Thyroid gland (tissue), 4 donors: ENCODE measurements at regions not wholly inside any gene's neighbourhood (a gene's known extent, or its start where the extent isn't known, plus 50 kb on each side); places are given as distances from the start of the nearest gene placed in this dataset.

ENCODE experiments used
- DNase-seq, 2 donors: peaks; one replicate each; pipeline ENCODE4 v3.0.0-alpha.2; 2019
- H3K27ac ChIP-seq, 3 donors: fragments of 200-600 bp; sonication (generic); 1 replicate in 2 of 3; 2 replicates in 1 of 3; pipeline ENCODE4 v1.5.1; 2016 to 2019; ENCODE audit warnings: mild to moderate bottlenecking in 1 of 3, moderate library complexity in 1 of 3
- H3K27me3 ChIP-seq: fragments of 200-600 bp; sonication (generic); one replicate; pipeline ENCODE4 v1.5.1; 2019
- H3K36me3 ChIP-seq, 2 donors: fragments of 200-600 bp; sonication (generic); one replicate each; pipeline ENCODE4 v1.5.1; 2016 to 2019
- H3K4me1 ChIP-seq, 2 donors: fragments of 200-600 bp; sonication (generic); one replicate each; pipeline ENCODE4 v1.5.1; 2017 to 2019
- H3K4me3 ChIP-seq, 3 donors: fragments of 200-600 bp; sonication (generic); replicated peaks in 1 of 3; 1 replicate in 2 of 3; 2 replicates in 1 of 3; pipeline ENCODE4 v1.5.1; 2016; ENCODE audit warnings: mild to moderate bottlenecking in 1 of 3
- H3K9me3 ChIP-seq: fragments of 200-600 bp; sonication (generic); one replicate; pipeline ENCODE4 v1.5.1; 2017
- CTCF ChIP-seq, 6 experiments: fragments of 200-600 bp in 3 of 6; fragments of 450-650 bp in 3 of 6; sonication (generic) in 3 of 6; IDR thresholded peaks; one replicate each; pipeline ENCODE4 v1.5.1; 2016 to 2019; ENCODE audit warnings: antibody characterized with exemption in 6 of 6, mild to moderate bottlenecking in 2 of 6, inconsistent platforms in 1 of 6, moderate library complexity in 1 of 6
- POLR2A ChIP-seq, 2 donors: fragments of 450-650 bp; IDR thresholded peaks; one replicate each; pipeline ENCODE4 v1.6.1; 2017; ENCODE audit warnings: antibody characterized with exemption in 2 of 2, mild to moderate bottlenecking in 2 of 2, moderate library complexity in 1 of 2
- WGBS, 2 donors: methylation state at CpG; one replicate each; pipeline ENCODE4 v1.1.5; 2017; 5-methylcytosine and 5-hydroxymethylcytosine counted together
- intact Hi-C: fragments of 100-400 bp; cut with DNase I; formaldehyde crosslinking; loops from one replicate; pipeline ENCODE4 v1.15.1; 2023

- no peaks in the 10 kb centered on the region for H3K9me3 ChIP-seq
- no peak for DNase-seq
- no peaks in the 10 kb centered on the region for H3K27me3 ChIP-seq
- no peak overlapping the region for H3K27ac ChIP-seq
- TF ChIP-seq CTCF (IDR thresholded peaks at IDR 0.05), result no peak
- TF ChIP-seq POLR2A (IDR thresholded peaks at IDR 0.05), result no peak
- no peaks in the 10 kb centered on the region for H3K36me3 ChIP-seq
- intact Hi-C loops, result no loop called here
- no peak overlapping the region for H3K4me3 ChIP-seq
- 98 to 99% methylated on average over 2 of the region's 2 CpGs for WGBS, 2 donors
- peaks cover 4 to 7% of the 10 kb centered on the region in 2 donors for H3K4me1 ChIP-seq
These were observed 410.3 kb upstream of the SLC24A2 start for GRCh38 chr9:20199111-20199510.

GRCh38 chr9:20197976-20198685 lies 409.3 kb upstream of the SLC24A2 start:
- intact Hi-C loops, result no loop called here
- no peak overlapping the region for H3K4me3 ChIP-seq
- 63 to 68% methylated on average over 7 of the region's 7 CpGs for WGBS, 2 donors
- no peaks in the 10 kb centered on the region for H3K36me3 ChIP-seq
- TF ChIP-seq CTCF (IDR thresholded peaks at IDR 0.05), result no peak
- TF ChIP-seq POLR2A (IDR thresholded peaks at IDR 0.05), result no peak
- DNase-seq, result no peak
- no peak overlapping the region for H3K27ac ChIP-seq
- no peaks in the 10 kb centered on the region for H3K9me3 ChIP-seq
- peaks cover 4 to 7% of the 10 kb centered on the region in 2 donors for H3K4me1 ChIP-seq
- no peaks in the 10 kb centered on the region for H3K27me3 ChIP-seq

- Histone ChIP-seq H3K36me3 (no peaks in the 10 kb centered on the region), H3K9me3 (no peaks in the 10 kb centered on the region), H3K4me1 (no peaks in the 10 kb centered on the region), H3K27me3 (no peaks in the 10 kb centered on the region), H3K27ac (no peak overlapping the region), H3K4me3 (no peak overlapping the region)
- DNase-seq, result no peak
- 92% methylated on average over 4 of the region's 4 CpGs for WGBS, 2 donors
- TF ChIP-seq POLR2A (IDR thresholded peaks at IDR 0.05) (no peak), CTCF (IDR thresholded peaks at IDR 0.05) (no peak)
- intact Hi-C loops, result no loop called here
These were observed 402.5 kb upstream of the SLC24A2 start for GRCh38 chr9:20191228-20191840.

- H3K27ac ChIP-seq, result no peak overlapping the region
- WGBS, 2 donors, result 50 to 63% methylated on average over 4 of the region's 4 CpGs
- TF ChIP-seq CTCF (IDR thresholded peaks at IDR 0.05) (no peak), POLR2A (IDR thresholded peaks at IDR 0.05) (no peak)
- no peaks in the 10 kb centered on the region for H3K9me3 ChIP-seq
- no peaks in the 10 kb centered on the region for H3K36me3 ChIP-seq
- no peak for DNase-seq
- no peak overlapping the region for H3K4me3 ChIP-seq
- no peaks in the 10 kb centered on the region for H3K27me3 ChIP-seq
- H3K4me1 ChIP-seq, result no peaks in the 10 kb centered on the region
- intact Hi-C loops, result no loop called here
These were observed 401.0 kb upstream of the SLC24A2 start for GRCh38 chr9:20189871-20190270.

- H3K9me3 ChIP-seq, result no peaks in the 10 kb centered on the region
- H3K4me3 ChIP-seq, result no peak overlapping the region
- 44 to 53% methylated on average over 6 of the region's 6 CpGs for WGBS, 2 donors
- DNase-seq, result no peak
- intact Hi-C loops, result no loop called here
- no peak for TF ChIP-seq POLR2A (IDR thresholded peaks at IDR 0.05)
- no peak for TF ChIP-seq CTCF (IDR thresholded peaks at IDR 0.05)
- no peak overlapping the region for H3K27ac ChIP-seq
- no peaks in the 10 kb centered on the region for H3K4me1 ChIP-seq
- no peaks in the 10 kb centered on the region for H3K27me3 ChIP-seq
- no peaks in the 10 kb centered on the region for H3K36me3 ChIP-seq
These were observed 400.0 kb upstream of the SLC24A2 start for GRCh38 chr9:20188616-20189369.
